ENCODE measurements at regions not wholly inside any gene's neighbourhood (a gene's known extent, or its start where the extent isn't known, plus 50 kb on each side); places are given as distances from the start of the nearest gene placed in this dataset.

DNA sequence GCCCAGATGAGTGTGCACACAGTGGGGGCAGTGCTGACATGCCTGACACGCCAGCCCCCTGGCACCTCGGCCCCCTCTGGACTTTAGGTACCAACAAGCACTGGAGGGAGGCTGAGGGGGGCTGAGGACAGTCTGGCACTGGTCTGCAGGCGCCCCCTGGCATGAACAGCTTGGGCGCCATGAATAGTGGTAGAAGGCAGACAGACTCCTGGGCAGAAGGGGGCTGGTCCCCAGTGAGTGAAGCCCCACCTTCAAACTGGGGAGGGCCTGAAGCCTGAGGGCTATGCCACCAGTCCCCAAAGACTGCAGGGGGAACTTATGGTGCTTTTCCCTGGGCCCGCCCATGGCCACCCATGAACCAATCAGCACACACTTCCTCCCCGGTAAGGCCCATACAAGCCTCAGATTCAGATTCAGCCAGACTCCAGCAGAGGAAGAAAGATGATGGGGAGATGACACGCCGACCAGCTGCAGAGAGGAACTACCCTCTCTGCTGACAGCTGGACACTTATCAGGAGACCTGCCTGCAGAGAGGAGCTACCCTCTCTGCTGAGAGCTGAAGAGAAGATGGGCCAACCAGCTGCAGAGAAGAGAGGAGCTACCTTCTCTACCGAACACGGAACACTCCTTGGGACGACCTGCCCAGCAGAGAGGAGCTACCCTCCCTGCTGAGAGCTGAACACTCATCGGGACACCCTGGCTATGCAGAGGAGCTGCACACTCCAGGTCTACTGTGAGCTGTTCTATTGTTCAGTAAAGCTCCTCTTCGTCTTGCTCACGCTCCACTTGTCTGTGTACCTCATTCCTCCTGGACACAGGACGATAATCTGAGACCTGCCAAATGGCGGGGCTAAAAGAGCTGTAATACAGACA, 324.5 kb downstream of the PCNX1 start:
- intact Hi-C loops (cut with micrococcal nuclease) = no loop called here
- in situ Hi-C loops (cut with MboI) = no loop called here
- DNase-seq (ENCODE audit: extremely low read depth in 1 of 4, low spot score in 3 of 4) (peak; percentile 11 to 58 (median 19)), FAIRE-seq (peak; percentile 42), ATAC-seq (peak; percentile 91)
- H3K9me1 ChIP-seq (ENCODE audit: control insufficient read depth, insufficient read depth, low read length) = no peaks in the 10 kb centered on the region
- no peaks in the 10 kb centered on the region for H3K79me2 ChIP-seq (ENCODE audit: control insufficient read depth, insufficient read depth, low read length)
- no peak overlapping the region for H3K27ac ChIP-seq (ENCODE audit: extremely low read depth, low read depth, low read length)
- ChIA-PET POLR2A (no interaction called here), CTCF (ENCODE audit: low intra/inter-chr PET ratio) (no interaction called here)
- H3K4me3 ChIP-seq = no peak overlapping the region
- H3K4me2 ChIP-seq (ENCODE audit: insufficient read depth, low read length) = peak overlapping the region; percentile 54
- no peaks in the 10 kb centered on the region for H3K36me3 ChIP-seq (ENCODE audit: control insufficient read depth, insufficient read depth, low read length)
- WGBS (ENCODE audit: insufficient coverage, low coverage, missing lambda C conversion rate) = 3% methylated on average over 11 of the region's 16 CpGs
- H3K9ac ChIP-seq (ENCODE audit: insufficient read depth in 1 of 2, low read depth in 2 of 2, low read length in 2 of 2) = 0 out of 4 replicates have a peak overlapping the region, but pooled peaks of 1 of the 2 experiments have one; percentile 71
- no TSS peak for BruUV-seq (replicated peaks)
- no peaks in the 10 kb centered on the region; a peak in 1 of 5 replicates for H3K27me3 ChIP-seq (ENCODE audit: control insufficient read depth in 2 of 2, insufficient read depth in 2 of 2, low read length in 2 of 2)
- H3K9me3 ChIP-seq (replicated peaks; ENCODE audit: control insufficient read depth, insufficient read depth, low read depth, low read length) = no peaks in the 10 kb centered on the region
- H4K20me1 ChIP-seq (replicated peaks; ENCODE audit: control insufficient read depth, insufficient read depth, low read length) = no peaks in the 10 kb centered on the region
- H2AFZ ChIP-seq (ENCODE audit: low read depth, low read length) = peak overlapping the region; percentile 60
- peaks cover 2 to 17% of the 10 kb centered on the region in 2 experiments; a peak in 3 of 5 replicates for H3K4me1 ChIP-seq (replicated peaks in 1 of 2; ENCODE audit: control insufficient read depth in 2 of 2, insufficient read depth in 2 of 2, low read length in 2 of 2)
- TF ChIP-seq, protein P1, sequence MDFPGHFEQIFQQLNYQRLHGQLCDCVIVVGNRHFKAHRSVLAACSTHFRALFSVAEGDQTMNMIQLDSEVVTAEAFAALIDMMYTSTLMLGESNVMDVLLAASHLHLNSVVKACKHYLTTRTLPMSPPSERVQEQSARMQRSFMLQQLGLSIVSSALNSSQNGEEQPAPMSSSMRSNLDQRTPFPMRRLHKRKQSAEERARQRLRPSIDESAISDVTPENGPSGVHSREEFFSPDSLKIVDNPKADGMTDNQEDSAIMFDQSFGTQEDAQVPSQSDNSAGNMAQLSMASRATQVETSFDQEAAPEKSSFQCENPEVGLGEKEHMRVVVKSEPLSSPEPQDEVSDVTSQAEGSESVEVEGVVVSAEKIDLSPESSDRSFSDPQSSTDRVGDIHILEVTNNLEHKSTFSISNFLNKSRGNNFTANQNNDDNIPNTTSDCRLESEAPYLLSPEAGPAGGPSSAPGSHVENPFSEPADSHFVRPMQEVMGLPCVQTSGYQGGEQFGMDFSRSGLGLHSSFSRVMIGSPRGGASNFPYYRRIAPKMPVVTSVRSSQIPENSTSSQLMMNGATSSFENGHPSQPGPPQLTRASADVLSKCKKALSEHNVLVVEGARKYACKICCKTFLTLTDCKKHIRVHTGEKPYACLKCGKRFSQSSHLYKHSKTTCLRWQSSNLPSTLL (IDR thresholded peaks at IDR 0.05) = no peak
- no peak for TF ChIP-seq OTX1 (CRISPR knock-in tag; IDR thresholded peaks at IDR 0.05)
- no peak for TF ChIP-seq DLX4 (CRISPR knock-in tag; IDR thresholded peaks at IDR 0.05)
- TF ChIP-seq ILK (tag; IDR thresholded peaks at IDR 0.05; ENCODE audit: borderline replicate concordance, low read depth) = no peak
- no peak for TF ChIP-seq ETV6 (IDR thresholded peaks at IDR 0.05; ENCODE audit: borderline replicate concordance in 1 of 2, low read depth in 2 of 2, low read length in 1 of 2)
- no peak for TF ChIP-seq ETV6 (CRISPR knock-in tag; IDR thresholded peaks at IDR 0.05; ENCODE audit: borderline replicate concordance)
- no peak for TF ChIP-seq FIP1L1 (IDR thresholded peaks at IDR 0.05; ENCODE audit: low read depth, low read length, poor library complexity, severe bottlenecking)
- TF ChIP-seq SAFB (IDR thresholded peaks at IDR 0.05; ENCODE audit: borderline replicate concordance, low read depth, low read length) = no peak
- peak; percentile 72 for TF ChIP-seq MEIS2 (IDR thresholded peaks at IDR 0.05; ENCODE audit: partially characterized antibody)
- no peak for TF ChIP-seq SLC30A9 (CRISPR knock-in tag; IDR thresholded peaks at IDR 0.05)
- TF ChIP-seq GATAD2A (IDR thresholded peaks at IDR 0.05) = no peak
- peak; percentile 69; the same call in 1 of the 2 replicates for TF ChIP-seq CTBP1 (IDR thresholded peaks at IDR 0.05; ENCODE audit: borderline replicate concordance)
- no peak for TF ChIP-seq ZFX (CRISPR knock-in tag; IDR thresholded peaks at IDR 0.05)
- TF ChIP-seq, protein P2, sequence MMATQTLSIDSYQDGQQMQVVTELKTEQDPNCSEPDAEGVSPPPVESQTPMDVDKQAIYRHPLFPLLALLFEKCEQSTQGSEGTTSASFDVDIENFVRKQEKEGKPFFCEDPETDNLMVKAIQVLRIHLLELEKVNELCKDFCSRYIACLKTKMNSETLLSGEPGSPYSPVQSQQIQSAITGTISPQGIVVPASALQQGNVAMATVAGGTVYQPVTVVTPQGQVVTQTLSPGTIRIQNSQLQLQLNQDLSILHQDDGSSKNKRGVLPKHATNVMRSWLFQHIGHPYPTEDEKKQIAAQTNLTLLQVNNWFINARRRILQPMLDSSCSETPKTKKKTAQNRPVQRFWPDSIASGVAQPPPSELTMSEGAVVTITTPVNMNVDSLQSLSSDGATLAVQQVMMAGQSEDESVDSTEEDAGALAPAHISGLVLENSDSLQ (IDR thresholded peaks at IDR 0.05) = peak; percentile 74
- no peak for TF ChIP-seq TCF15 (CRISPR knock-in tag; IDR thresholded peaks at IDR 0.05)
- TF ChIP-seq SPI1 (IDR thresholded peaks at IDR 0.05; ENCODE audit: borderline replicate concordance, low read depth, low read length) = peak; percentile 79
- TF ChIP-seq TFAP4 (CRISPR knock-in tag; IDR thresholded peaks at IDR 0.05; ENCODE audit: borderline replicate concordance) = peak; percentile 71
- no peak for TF ChIP-seq SREBF2 (CRISPR knock-in tag; IDR thresholded peaks at IDR 0.05)

Measured in K562 (cell line).